ENCODE measurements at regions not wholly inside any gene's neighbourhood (a gene's known extent, or its start where the extent isn't known, plus 50 kb on each side); places are given as distances from the start of the nearest gene placed in this dataset.

DNA sequence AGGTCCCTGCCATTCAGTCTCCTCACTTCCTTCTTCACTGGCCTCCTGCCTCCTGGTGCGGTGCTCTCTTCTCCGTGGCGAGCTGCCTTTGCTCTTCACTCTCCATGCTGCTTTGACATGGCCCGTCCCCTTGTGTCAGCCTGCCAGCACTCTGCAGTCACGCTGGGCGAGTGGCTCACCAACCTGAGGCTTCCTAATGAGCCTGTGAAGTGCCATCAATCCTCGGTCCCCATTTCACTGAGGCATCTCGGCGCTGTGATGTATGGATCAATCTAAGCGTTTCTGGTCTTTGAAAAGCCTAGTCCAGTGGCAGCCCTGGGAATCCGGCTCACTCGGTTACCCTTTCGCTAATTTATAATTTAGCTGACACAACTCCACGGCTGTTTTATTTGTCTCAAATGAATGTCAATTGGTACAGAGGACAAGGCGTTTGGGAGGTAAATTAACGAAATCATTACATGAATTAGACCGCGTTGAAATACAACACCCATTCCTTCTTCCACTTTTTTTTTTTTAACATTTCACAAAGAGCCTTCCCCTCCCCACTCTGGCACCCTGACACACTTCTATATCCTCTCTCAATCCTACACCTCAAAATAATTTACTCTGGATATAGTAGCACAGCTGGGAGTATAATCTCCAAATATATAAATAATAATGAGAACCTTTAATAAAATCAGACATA, 610.7 kb downstream of the TMEM114 start:
- H3K4me3 Mint-ChIP-seq: peak overlapping the region; percentile 27
- no peaks in the 10 kb centered on the region for H3K9me3 Mint-ChIP-seq
- DNase-seq (ENCODE audit: extremely low spot score, unreplicated experiment): no peak
- peaks cover 38% of the 10 kb centered on the region for H3K27me3 Mint-ChIP-seq
- no peaks in the 10 kb centered on the region for H3K36me3 Mint-ChIP-seq
- TF ChIP-seq, protein P1, sequence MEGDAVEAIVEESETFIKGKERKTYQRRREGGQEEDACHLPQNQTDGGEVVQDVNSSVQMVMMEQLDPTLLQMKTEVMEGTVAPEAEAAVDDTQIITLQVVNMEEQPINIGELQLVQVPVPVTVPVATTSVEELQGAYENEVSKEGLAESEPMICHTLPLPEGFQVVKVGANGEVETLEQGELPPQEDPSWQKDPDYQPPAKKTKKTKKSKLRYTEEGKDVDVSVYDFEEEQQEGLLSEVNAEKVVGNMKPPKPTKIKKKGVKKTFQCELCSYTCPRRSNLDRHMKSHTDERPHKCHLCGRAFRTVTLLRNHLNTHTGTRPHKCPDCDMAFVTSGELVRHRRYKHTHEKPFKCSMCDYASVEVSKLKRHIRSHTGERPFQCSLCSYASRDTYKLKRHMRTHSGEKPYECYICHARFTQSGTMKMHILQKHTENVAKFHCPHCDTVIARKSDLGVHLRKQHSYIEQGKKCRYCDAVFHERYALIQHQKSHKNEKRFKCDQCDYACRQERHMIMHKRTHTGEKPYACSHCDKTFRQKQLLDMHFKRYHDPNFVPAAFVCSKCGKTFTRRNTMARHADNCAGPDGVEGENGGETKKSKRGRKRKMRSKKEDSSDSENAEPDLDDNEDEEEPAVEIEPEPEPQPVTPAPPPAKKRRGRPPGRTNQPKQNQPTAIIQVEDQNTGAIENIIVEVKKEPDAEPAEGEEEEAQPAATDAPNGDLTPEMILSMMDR (conservative IDR thresholded peaks at IDR 0.05): no peak
- no peak overlapping the region for H3K27ac Mint-ChIP-seq
- H3K4me1 Mint-ChIP-seq (ENCODE audit: unreplicated experiment): no peaks in the 10 kb centered on the region

GRCh38 chr16:7976563-7976962, 613.7 kb downstream of the TMEM114 start:
- peaks cover 4% of the 10 kb centered on the region for H3K9me3 Mint-ChIP-seq
- peaks cover 33% of the 10 kb centered on the region for H3K27me3 Mint-ChIP-seq

GRCh38 chr16:7976125-7976524, 614.2 kb downstream of the TMEM114 start:
- Mint-ChIP-seq H3K27me3 (peaks cover 30% of the 10 kb centered on the region), H3K36me3 (no peaks in the 10 kb centered on the region), H3K9me3 (peaks cover 4% of the 10 kb centered on the region), H3K4me1 (ENCODE audit: unreplicated experiment) (no peaks in the 10 kb centered on the region), H3K27ac (no peak overlapping the region), H3K4me3 (no peak overlapping the region)
- TF ChIP-seq, protein P1 (conservative IDR thresholded peaks at IDR 0.05): no peak
- no peak for DNase-seq (ENCODE audit: extremely low spot score, unreplicated experiment)

More at GRCh38 chr16:7976563-7976962, 613.7 kb downstream of the TMEM114 start:
- no peak for DNase-seq (ENCODE audit: extremely low spot score, unreplicated experiment)
- TF ChIP-seq, protein P1 (conservative IDR thresholded peaks at IDR 0.05): no peak
- H3K4me3 Mint-ChIP-seq: no peak overlapping the region
- no peak overlapping the region for H3K27ac Mint-ChIP-seq
- H3K36me3 Mint-ChIP-seq: no peaks in the 10 kb centered on the region
- H3K4me1 Mint-ChIP-seq (ENCODE audit: unreplicated experiment): no peaks in the 10 kb centered on the region

DNA sequence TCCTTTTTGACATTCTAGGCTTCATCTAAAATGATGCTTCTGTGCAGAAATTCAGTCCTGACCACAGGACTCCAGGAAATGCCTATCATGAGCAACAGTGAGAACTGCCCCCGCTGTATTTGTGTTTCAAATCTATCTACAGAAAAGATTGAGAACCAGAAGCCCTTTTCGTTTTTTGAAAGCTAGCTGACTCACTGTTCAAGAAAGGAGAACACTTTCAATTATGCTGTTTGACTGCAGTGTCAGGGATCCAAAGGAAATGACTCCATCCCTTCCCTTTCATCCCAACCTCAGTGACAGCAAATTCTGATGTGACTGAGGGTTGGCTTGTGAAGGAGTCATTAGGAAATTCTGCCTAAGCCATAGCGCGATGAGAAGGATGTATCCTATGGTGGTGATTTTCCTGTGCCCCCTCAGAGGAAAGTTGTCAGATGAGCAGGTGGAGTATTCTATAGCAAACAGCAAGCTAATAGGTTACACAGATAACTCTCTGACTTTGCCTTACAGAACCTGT, 622.3 kb downstream of the TMEM114 start:
- Mint-ChIP-seq H3K27me3 (peaks cover 24% of the 10 kb centered on the region), H3K9me3 (peaks cover 2% of the 10 kb centered on the region), H3K27ac (no peak overlapping the region), H3K36me3 (no peaks in the 10 kb centered on the region), H3K4me1 (ENCODE audit: unreplicated experiment) (peaks cover 9% of the 10 kb centered on the region), H3K4me3 (no peak overlapping the region)
- TF ChIP-seq, protein P1 (conservative IDR thresholded peaks at IDR 0.05): no peak
- DNase-seq (ENCODE audit: extremely low spot score, unreplicated experiment): no peak

- no peak overlapping the region for H3K4me3 Mint-ChIP-seq
- H3K27me3 Mint-ChIP-seq: peaks cover 19% of the 10 kb centered on the region
- no peak for DNase-seq (ENCODE audit: extremely low spot score, unreplicated experiment)
- TF ChIP-seq, protein P1 (conservative IDR thresholded peaks at IDR 0.05): no peak
- peaks cover 5% of the 10 kb centered on the region for H3K4me1 Mint-ChIP-seq (ENCODE audit: unreplicated experiment)
- H3K9me3 Mint-ChIP-seq: no peaks in the 10 kb centered on the region
- no peak overlapping the region for H3K27ac Mint-ChIP-seq
- H3K36me3 Mint-ChIP-seq: no peaks in the 10 kb centered on the region
Measured at GRCh38 chr16:7964744-7965143, 625.6 kb downstream of the TMEM114 start.
